ENCODE measurements at regions not wholly inside any gene's neighbourhood (a gene's known extent, or its start where the extent isn't known, plus 50 kb on each side); places are given as distances from the start of the nearest gene placed in this dataset.

- no peak for DNase-seq (ENCODE audit: low spot score)
- Histone ChIP-seq H3K4me1 (replicated peaks) (no peaks in the 10 kb centered on the region), H3K4me3 (no peak overlapping the region), H3K36me3 (no peaks in the 10 kb centered on the region), H3K9me3 (no peaks in the 10 kb centered on the region), H3K27me3 (replicated peaks; ENCODE audit: insufficient read depth) (no peaks in the 10 kb centered on the region), H3K27ac (no peak overlapping the region)
- intact Hi-C loops (cut with DNase I), result no loop called here
- 10% methylated on average over 2 of the region's 2 CpGs for WGBS
- TF ChIP-seq CTCF (IDR thresholded peaks at IDR 0.05), result peak in 3 of 4 experiments; percentile 11 to 37 (median 30)
- TF ChIP-seq POLR2AphosphoS5 (IDR thresholded peaks at IDR 0.05), result no peak
Observed at GRCh38 chr3:75171630-75172230, 492.4 kb upstream of the FRG2C start.

GRCh38 chr3:75176937-75177336 is 487.2 kb upstream of the FRG2C start:
- Histone ChIP-seq H3K36me3 (no peaks in the 10 kb centered on the region), H3K27me3 (replicated peaks; ENCODE audit: insufficient read depth) (no peaks in the 10 kb centered on the region), H3K9me3 (no peaks in the 10 kb centered on the region), H3K4me3 (no peak overlapping the region), H3K4me1 (replicated peaks) (no peaks in the 10 kb centered on the region), H3K27ac (no peak overlapping the region)
- WGBS, result 69% methylated on average over 3 of the region's 3 CpGs
- no peak for DNase-seq (ENCODE audit: low spot score)
- no peak for TF ChIP-seq CTCF (IDR thresholded peaks at IDR 0.05)
- no peak for TF ChIP-seq POLR2A (IDR thresholded peaks at IDR 0.05)
- intact Hi-C loops (cut with DNase I), result no loop called here

- no peaks in the 10 kb centered on the region for H3K27me3 ChIP-seq (replicated peaks; ENCODE audit: insufficient read depth)
- intact Hi-C loops (cut with DNase I), result no loop called here
- no peaks in the 10 kb centered on the region for H3K9me3 ChIP-seq
- H3K4me1 ChIP-seq (replicated peaks), result no peaks in the 10 kb centered on the region
- 83% methylated on average over 7 of the region's 7 CpGs for WGBS
- no peaks in the 10 kb centered on the region for H3K36me3 ChIP-seq
- TF ChIP-seq CTCF (IDR thresholded peaks at IDR 0.05) (no peak), POLR2AphosphoS5 (IDR thresholded peaks at IDR 0.05) (no peak), POLR2A (IDR thresholded peaks at IDR 0.05) (no peak)
- no peak overlapping the region for H3K4me3 ChIP-seq
- H3K27ac ChIP-seq, result no peak overlapping the region
- DNase-seq (ENCODE audit: low spot score), result no peak
Observed at GRCh38 chr3:75180235-75180944, 483.7 kb upstream of the FRG2C start.

GRCh38 chr3:75180945-75181298 is 483.2 kb upstream of the FRG2C start:
- Histone ChIP-seq H3K4me3 (no peak overlapping the region), H3K27ac (no peak overlapping the region), H3K9me3 (no peaks in the 10 kb centered on the region), H3K4me1 (replicated peaks) (no peaks in the 10 kb centered on the region), H3K27me3 (replicated peaks; ENCODE audit: insufficient read depth) (no peaks in the 10 kb centered on the region), H3K36me3 (no peaks in the 10 kb centered on the region)
- intact Hi-C loops (cut with DNase I), result no loop called here
- 100% methylated on average over 1 of the region's 1 CpG for WGBS
- DNase-seq (ENCODE audit: low spot score), result no peak
- TF ChIP-seq POLR2A (IDR thresholded peaks at IDR 0.05) (no peak), CTCF (IDR thresholded peaks at IDR 0.05) (no peak), POLR2AphosphoS5 (IDR thresholded peaks at IDR 0.05) (no peak)

- Histone ChIP-seq H3K9me3 (no peaks in the 10 kb centered on the region), H3K27me3 (replicated peaks; ENCODE audit: insufficient read depth) (no peaks in the 10 kb centered on the region), H3K4me1 (replicated peaks) (no peaks in the 10 kb centered on the region), H3K36me3 (no peaks in the 10 kb centered on the region), H3K4me3 (no peak overlapping the region), H3K27ac (no peak overlapping the region)
- 69% methylated on average over 3 of the region's 3 CpGs for WGBS
- no peak for DNase-seq (ENCODE audit: low spot score)
- intact Hi-C loops (cut with DNase I), result no loop called here
- no peak for TF ChIP-seq CTCF (IDR thresholded peaks at IDR 0.05)
- TF ChIP-seq POLR2AphosphoS5 (IDR thresholded peaks at IDR 0.05), result no peak
Observed at GRCh38 chr3:75188962-75189361, 475.2 kb upstream of the FRG2C start.

Data from prostate gland (tissue), 2 donors.